ENCODE measurements at regions not wholly inside any gene's neighbourhood (a gene's known extent, or its start where the extent isn't known, plus 50 kb on each side); places are given as distances from the start of the nearest gene placed in this dataset.

GRCh38 chr4:147093206-147093605 is 147.5 kb upstream of the TTC29 start (continued):
- no peak for TF ChIP-seq ZSCAN4 (tag by site-specific recombination; IDR thresholded peaks at IDR 0.05)
- no peak for TF ChIP-seq BCL6B (tag by site-specific recombination; IDR thresholded peaks at IDR 0.05)
- no peak for TF ChIP-seq GLIS1 (tag by site-specific recombination; IDR thresholded peaks at IDR 0.05)
- no peak for TF ChIP-seq ZNF558 (tag by site-specific recombination; IDR thresholded peaks at IDR 0.05)

- CTCF ChIA-PET = interaction anchor here (1.0 to 1.2 kb wide), 3 partner anchors 73 to 550 kb away, joined by 3 to 7 read pairs (median 3); no protein-coding TSS in a partner anchor
- no peaks in the 10 kb centered on the region for H3K36me3 ChIP-seq (ENCODE audit: control insufficient read depth in 2 of 2, insufficient read depth in 1 of 2, low read length in 2 of 2)
- H3K27ac ChIP-seq (ENCODE audit: extremely low read depth, low read depth, low read length) = no peak overlapping the region
- H3K4me3 ChIP-seq (ENCODE audit: low read depth, low read length) = no peak overlapping the region
- no peaks in the 10 kb centered on the region for H3K4me1 ChIP-seq (ENCODE audit: control insufficient read depth, insufficient read depth, low read length)
- POLR2A ChIA-PET = no interaction called here
- no peak for TF ChIP-seq ZBTB10 (tag by site-specific recombination; IDR thresholded peaks at IDR 0.05)
- TF ChIP-seq OVOL3 (tag by site-specific recombination; IDR thresholded peaks at IDR 0.05) = no peak
- TF ChIP-seq ZNF266 (tag by site-specific recombination; IDR thresholded peaks at IDR 0.05; ENCODE audit: low read depth) = no peak
- no peak for TF ChIP-seq ZNF280D (tag by site-specific recombination; IDR thresholded peaks at IDR 0.05)
- TF ChIP-seq TCF7L2 (IDR thresholded peaks at IDR 0.05; ENCODE audit: borderline replicate concordance, low read depth, low read length) = no peak
- no peak for TF ChIP-seq ZIC2 (tag by site-specific recombination; IDR thresholded peaks at IDR 0.05)
- TF ChIP-seq ZSCAN23 (tag by site-specific recombination; IDR thresholded peaks at IDR 0.05) = no peak
- TF ChIP-seq ZNF366 (tag by site-specific recombination; conservative IDR thresholded peaks at IDR 0.05) = no peak
- no peak for TF ChIP-seq ZNF354C (tag by site-specific recombination; IDR thresholded peaks at IDR 0.05; ENCODE audit: borderline replicate concordance, low read depth)
- TF ChIP-seq ZNF585B (tag by site-specific recombination; IDR thresholded peaks at IDR 0.05) = no peak
- TF ChIP-seq ZNF514 (tag by site-specific recombination; IDR thresholded peaks at IDR 0.05) = no peak
- no peak for TF ChIP-seq ZNF274 (IDR thresholded peaks at IDR 0.05; ENCODE audit: low read length)
- no peak for TF ChIP-seq ZNF274 (tag by site-specific recombination; IDR thresholded peaks at IDR 0.05; ENCODE audit: borderline replicate concordance)
- no peaks in the 10 kb centered on the region for H3K9me3 ChIP-seq (ENCODE audit: control insufficient read depth, insufficient read depth, low read depth, low read length)
Observed at GRCh38 chr4:147094238-147094637, 148.6 kb upstream of the TTC29 start.

Data from HEK293 (cell line).